ENCODE measurements at regions not wholly inside any gene's neighbourhood (a gene's known extent, or its start where the extent isn't known, plus 50 kb on each side); places are given as distances from the start of the nearest gene placed in this dataset.

GRCh38 chr22:23388517-23388890, 191.6 kb downstream of the IGLL1 start:
- ChIA-PET POLR2A (ENCODE audit: low non-redundant PET) (no interaction called here), CTCF (no interaction called here)
- H3K9me3 ChIP-seq (ENCODE audit: low read depth, low read length, poor library complexity, severe bottlenecking): no peaks in the 10 kb centered on the region
- no peak for TF ChIP-seq EZH2 (IDR thresholded peaks at IDR 0.05; ENCODE audit: borderline replicate concordance, low read depth, low read length, poor library complexity, severe bottlenecking)
- TF ChIP-seq CTCF (conservative IDR thresholded peaks at IDR 0.05; ENCODE audit: low read depth, low read length): no peak
- DNase-seq (ENCODE audit: low spot score): no peak
- no peak overlapping the region for H3K27ac ChIP-seq (ENCODE audit: low read depth, low read length, poor library complexity, severe bottlenecking)
- H3K36me3 ChIP-seq (ENCODE audit: insufficient read depth, low read length, poor library complexity, severe bottlenecking): no peaks in the 10 kb centered on the region
- H3K27me3 ChIP-seq (replicated peaks; ENCODE audit: insufficient read depth, low read depth, low read length, poor library complexity): no peaks in the 10 kb centered on the region
- no TSS peak for BruUV-seq (replicated peaks)
- intact Hi-C loops (cut with micrococcal nuclease; ENCODE audit: unreplicated experiment): loop anchor here (5.0 kb wide), 3 partner anchors 71 to 431 kb away; no protein-coding TSS in a partner anchor
- H3K4me1 ChIP-seq (ENCODE audit: insufficient read depth, low read length, poor library complexity, severe bottlenecking): no peaks in the 10 kb centered on the region
- H3K4me3 ChIP-seq (ENCODE audit: low read depth, low read length, poor library complexity, severe bottlenecking): no peak overlapping the region

- no peak for DNase-seq (ENCODE audit: low spot score)
- Histone ChIP-seq H3K36me3 (ENCODE audit: insufficient read depth, low read length, poor library complexity, severe bottlenecking) (no peaks in the 10 kb centered on the region), H3K4me1 (ENCODE audit: insufficient read depth, low read length, poor library complexity, severe bottlenecking) (no peaks in the 10 kb centered on the region), H3K4me3 (ENCODE audit: low read depth, low read length, poor library complexity, severe bottlenecking) (no peak overlapping the region), H3K9me3 (ENCODE audit: low read depth, low read length, poor library complexity, severe bottlenecking) (no peaks in the 10 kb centered on the region), H3K27me3 (replicated peaks; ENCODE audit: insufficient read depth, low read depth, low read length, poor library complexity) (no peaks in the 10 kb centered on the region), H3K27ac (ENCODE audit: low read depth, low read length, poor library complexity, severe bottlenecking) (no peak overlapping the region)
- BruUV-seq (replicated peaks): no TSS peak
- intact Hi-C loops (cut with micrococcal nuclease; ENCODE audit: unreplicated experiment): loop anchor here (5.0 kb wide), 3 partner anchors 71 to 431 kb away; no protein-coding TSS in a partner anchor
- POLR2A ChIA-PET (ENCODE audit: low non-redundant PET): no interaction called here
- CTCF ChIA-PET: interaction anchor here (0.5 kb wide), 1 partner anchor 216 kb away, joined by 3 read pairs; no protein-coding TSS in a partner anchor
- TF ChIP-seq CTCF (conservative IDR thresholded peaks at IDR 0.05; ENCODE audit: low read depth, low read length) (no peak), EZH2 (IDR thresholded peaks at IDR 0.05; ENCODE audit: borderline replicate concordance, low read depth, low read length, poor library complexity, severe bottlenecking) (no peak)
These were observed 192.1 kb downstream of the IGLL1 start for GRCh38 chr22:23387827-23388516.

GRCh38 chr22:23386822-23387580, 193.1 kb downstream of the IGLL1 start:
- no peak overlapping the region for H3K4me3 ChIP-seq (ENCODE audit: low read depth, low read length, poor library complexity, severe bottlenecking)
- H3K27me3 ChIP-seq (replicated peaks; ENCODE audit: insufficient read depth, low read depth, low read length, poor library complexity): no peaks in the 10 kb centered on the region
- TF ChIP-seq EZH2 (IDR thresholded peaks at IDR 0.05; ENCODE audit: borderline replicate concordance, low read depth, low read length, poor library complexity, severe bottlenecking) (no peak), CTCF (conservative IDR thresholded peaks at IDR 0.05; ENCODE audit: low read depth, low read length) (no peak)
- DNase-seq (ENCODE audit: low spot score): no peak
- H3K36me3 ChIP-seq (ENCODE audit: insufficient read depth, low read length, poor library complexity, severe bottlenecking): no peaks in the 10 kb centered on the region
- H3K4me1 ChIP-seq (ENCODE audit: insufficient read depth, low read length, poor library complexity, severe bottlenecking): no peaks in the 10 kb centered on the region
- CTCF ChIA-PET: interaction anchor here (1.3 kb wide), 1 partner anchor 17 kb away, joined by 3 read pairs; no protein-coding TSS in a partner anchor
- intact Hi-C loops (cut with micrococcal nuclease; ENCODE audit: unreplicated experiment): loop anchor here (5.0 kb wide), 3 partner anchors 70 to 430 kb away; no protein-coding TSS in a partner anchor
- BruUV-seq (replicated peaks): no TSS peak
- POLR2A ChIA-PET (ENCODE audit: low non-redundant PET): no interaction called here
- H3K9me3 ChIP-seq (ENCODE audit: low read depth, low read length, poor library complexity, severe bottlenecking): no peaks in the 10 kb centered on the region
- H3K27ac ChIP-seq (ENCODE audit: low read depth, low read length, poor library complexity, severe bottlenecking): no peak overlapping the region
